OCI-LY7 (cell line): ENCODE measurements at regions not wholly inside any gene's neighbourhood (a gene's known extent, or its start where the extent isn't known, plus 50 kb on each side); places are given as distances from the start of the nearest gene placed in this dataset.

Source experiments
- BruUV-seq: library from RNA; stranded (reverse); fragments of 400-500 nt; replicated peaks from 2 replicates; lab custom pipeline; 2021; lab: Mats Ljungman, UMichigan
- CTCF ChIA-PET: fragments of 300-600 bp; sonication (Branson Sonifier 250); formaldehyde crosslinking; loops from one replicate; lab custom pipeline; 2022; ENCODE audit warnings: antibody characterized with exemption; ENCODE audit not compliant: unreplicated experiment; lab: Charles Lee
- POLR2A ChIA-PET: fragments of 300-600 bp; sonication (Branson Sonifier 250); formaldehyde crosslinking; loops from one replicate; lab custom pipeline; 2022; ENCODE audit warnings: antibody characterized with exemption; lab: Charles Lee
- DNase-seq: peaks from one replicate; pipeline ENCODE4 v3.0.0-alpha.2; 2015; ENCODE audit warnings: low spot score
- H2AFZ ChIP-seq: fragments of 200-600 bp; sonication (generic), shearing (Covaris generic); 2 replicates; pipeline ENCODE4 v1.6.1; 2014; ENCODE audit warnings: mild to moderate bottlenecking, antibody characterized with exemption, low read length, moderate library complexity
- H3K27ac ChIP-seq: fragments of 200-600 bp; sonication (generic); 2 replicates; pipeline ENCODE4 v1.5.1; 2014; ENCODE audit warnings: mixed run types, low read depth, mild to moderate bottlenecking, moderate library complexity, low read length, inconsistent platforms; ENCODE audit not compliant: poor library complexity, severe bottlenecking
- H3K36me3 ChIP-seq: fragments of 200-600 bp; sonication (generic); 2 replicates; pipeline ENCODE4 v1.6.1; 2014; ENCODE audit warnings: mild to moderate bottlenecking, antibody characterized with exemption, low read length, moderate library complexity, mixed read lengths; ENCODE audit not compliant: insufficient read depth
- H3K4me1 ChIP-seq: fragments of 200-600 bp; sonication (generic); 2 replicates; pipeline ENCODE4 v1.5.1; 2014; ENCODE audit warnings: mild to moderate bottlenecking, low read length; ENCODE audit not compliant: insufficient read depth, poor library complexity, severe bottlenecking
- H3K4me2 ChIP-seq: fragments of 200-600 bp; sonication (generic); 2 replicates; pipeline ENCODE4 v1.6.1; 2014; ENCODE audit warnings: mild to moderate bottlenecking, low read length
- H3K4me3 ChIP-seq: fragments of 200-600 bp; sonication (generic); 2 replicates; pipeline ENCODE4 v1.5.1; 2014; ENCODE audit warnings: mild to moderate bottlenecking, low read depth, low read length; ENCODE audit not compliant: poor library complexity, severe bottlenecking
- H3K79me2 ChIP-seq: fragments of 200-600 bp; sonication (generic); 2 replicates; pipeline ENCODE4 v1.6.1; 2016; ENCODE audit warnings: low read depth, mild to moderate bottlenecking, low read length, moderate library complexity, mixed read lengths; ENCODE audit not compliant: insufficient read depth
- H3K9me2 ChIP-seq: fragments of 200-600 bp; sonication (generic); 2 replicates; pipeline ENCODE4 v1.6.1; 2016; ENCODE audit warnings: mild to moderate bottlenecking, low read length, mixed read lengths; ENCODE audit not compliant: insufficient read depth
- H3K9me3 ChIP-seq: fragments of 200-600 bp; sonication (generic); 2 replicates; pipeline ENCODE4 v1.6.1; 2014; ENCODE audit warnings: mild to moderate bottlenecking, mixed run types, low read length, mixed read lengths
- H4K20me1 ChIP-seq: fragments of 200-600 bp; sonication (generic); 2 replicates; pipeline ENCODE4 v1.6.1; 2014; ENCODE audit warnings: mild to moderate bottlenecking, antibody characterized with exemption, low read length, moderate library complexity, mixed read lengths; ENCODE audit not compliant: insufficient read depth
- EZH2phosphoT487 ChIP-seq: fragments of 200-600 bp; sonication (generic); IDR thresholded peaks from 2 replicates; pipeline ENCODE4 v1.6.1; 2018; ENCODE audit warnings: low read depth, borderline replicate concordance, mild to moderate bottlenecking, mixed run types, antibody characterized with exemption, low read length, moderate library complexity, mixed read lengths
- intact Hi-C: fragments of 100-400 bp; cut with micrococcal nuclease; formaldehyde crosslinking; loops from one replicate; pipeline ENCODE4 v1.10.0; 2022; ENCODE audit not compliant: unreplicated experiment
- TF ChIP-seq, protein P1 (sequence below): fragments of 200-600 bp; sonication (generic); conservative IDR thresholded peaks from 2 replicates; pipeline ENCODE4 v1.5.1; 2014; ENCODE audit warnings: mild to moderate bottlenecking, antibody characterized with exemption, low read length, moderate library complexity, mixed read lengths

- intact Hi-C loops = no loop called here
- ChIA-PET POLR2A (no interaction called here), CTCF (no interaction called here)
- Histone ChIP-seq H3K4me3 (no peak overlapping the region), H3K79me2 (no peaks in the 10 kb centered on the region), H3K4me1 (no peaks in the 10 kb centered on the region), H4K20me1 (no peaks in the 10 kb centered on the region), H3K9me2 (no peaks in the 10 kb centered on the region), H2AFZ (no peak overlapping the region), H3K27ac (no peak overlapping the region), H3K9me3 (no peaks in the 10 kb centered on the region), H3K36me3 (no peaks in the 10 kb centered on the region), H3K4me2 (no peak overlapping the region)
- no peak for DNase-seq
- TF ChIP-seq EZH2phosphoT487 = no peak
- TF ChIP-seq, protein P1, sequence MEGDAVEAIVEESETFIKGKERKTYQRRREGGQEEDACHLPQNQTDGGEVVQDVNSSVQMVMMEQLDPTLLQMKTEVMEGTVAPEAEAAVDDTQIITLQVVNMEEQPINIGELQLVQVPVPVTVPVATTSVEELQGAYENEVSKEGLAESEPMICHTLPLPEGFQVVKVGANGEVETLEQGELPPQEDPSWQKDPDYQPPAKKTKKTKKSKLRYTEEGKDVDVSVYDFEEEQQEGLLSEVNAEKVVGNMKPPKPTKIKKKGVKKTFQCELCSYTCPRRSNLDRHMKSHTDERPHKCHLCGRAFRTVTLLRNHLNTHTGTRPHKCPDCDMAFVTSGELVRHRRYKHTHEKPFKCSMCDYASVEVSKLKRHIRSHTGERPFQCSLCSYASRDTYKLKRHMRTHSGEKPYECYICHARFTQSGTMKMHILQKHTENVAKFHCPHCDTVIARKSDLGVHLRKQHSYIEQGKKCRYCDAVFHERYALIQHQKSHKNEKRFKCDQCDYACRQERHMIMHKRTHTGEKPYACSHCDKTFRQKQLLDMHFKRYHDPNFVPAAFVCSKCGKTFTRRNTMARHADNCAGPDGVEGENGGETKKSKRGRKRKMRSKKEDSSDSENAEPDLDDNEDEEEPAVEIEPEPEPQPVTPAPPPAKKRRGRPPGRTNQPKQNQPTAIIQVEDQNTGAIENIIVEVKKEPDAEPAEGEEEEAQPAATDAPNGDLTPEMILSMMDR = no peak
- no TSS peak for BruUV-seq
These were observed 235.0 kb upstream of the VLDLR start for GRCh38 chr9:2386566-2386965.

DNA sequence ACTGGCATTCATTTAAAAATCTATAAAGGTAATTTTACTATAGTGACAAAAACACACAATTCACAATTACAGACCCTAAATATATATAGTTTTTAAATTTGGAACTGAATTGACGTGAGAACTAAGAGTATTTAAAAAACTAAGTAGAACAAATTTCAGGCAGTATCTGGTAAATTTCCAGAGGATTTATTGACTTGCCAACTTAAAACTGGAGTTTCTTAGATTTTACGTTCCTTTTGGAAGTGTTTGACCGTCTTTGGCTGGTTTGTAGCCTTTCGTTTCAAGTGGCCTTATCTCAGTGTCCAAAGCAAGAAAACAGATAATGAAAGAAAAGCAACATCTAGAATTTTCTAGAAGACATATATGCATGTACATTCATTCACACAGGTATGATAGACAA, 234.4 kb upstream of the VLDLR start:
- no peaks in the 10 kb centered on the region for H3K79me2 ChIP-seq
- no peak overlapping the region for H2AFZ ChIP-seq
- DNase-seq = no peak
- intact Hi-C loops = no loop called here
- H3K4me1 ChIP-seq = no peaks in the 10 kb centered on the region
- H3K4me2 ChIP-seq = no peak overlapping the region
- CTCF ChIA-PET = no interaction called here
- H3K27ac ChIP-seq = no peak overlapping the region
- no peaks in the 10 kb centered on the region for H4K20me1 ChIP-seq
- no peaks in the 10 kb centered on the region for H3K36me3 ChIP-seq
- TF ChIP-seq, protein P1 = no peak
- no peak for TF ChIP-seq EZH2phosphoT487
- POLR2A ChIA-PET = no interaction called here
- no peaks in the 10 kb centered on the region for H3K9me2 ChIP-seq
- H3K4me3 ChIP-seq = no peak overlapping the region
- H3K9me3 ChIP-seq = no peaks in the 10 kb centered on the region
- no TSS peak for BruUV-seq

- Histone ChIP-seq H3K79me2 (no peaks in the 10 kb centered on the region), H3K4me3 (no peak overlapping the region), H3K4me1 (no peaks in the 10 kb centered on the region), H3K9me2 (no peaks in the 10 kb centered on the region), H3K9me3 (no peaks in the 10 kb centered on the region), H3K27ac (no peak overlapping the region), H3K36me3 (no peaks in the 10 kb centered on the region), H4K20me1 (no peaks in the 10 kb centered on the region), H3K4me2 (no peak overlapping the region), H2AFZ (no peak overlapping the region)
- no TSS peak for BruUV-seq
- POLR2A ChIA-PET = no interaction called here
- no peak for DNase-seq
- intact Hi-C loops = loop anchor here (2.0 kb wide), 1 partner anchor 21 kb away; no protein-coding TSS in a partner anchor
- TF ChIP-seq, protein P1 = no peak
- TF ChIP-seq EZH2phosphoT487 = no peak
- CTCF ChIA-PET = no interaction called here
These were observed 232.2 kb upstream of the VLDLR start for GRCh38 chr9:2389404-2389803.
